Stimulated activated CD8-positive, alpha-beta memory T cell treated with anti-CD3 and anti-CD28 coated beads, Interleukin-4, amount 100 ng/mL, for 4 hours (primary cell): ENCODE measurements at regions not wholly inside any gene's neighbourhood (a gene's known extent, or its start where the extent isn't known, plus 50 kb on each side); places are given as distances from the start of the nearest gene placed in this dataset.
"Not testable (repeated sequence)": the region's sequence is repeated elsewhere in the genome, so short reads cannot be mapped to it uniquely, and the experiment has no call there.

ENCODE experiments used
- DNase-seq, 2 donors: peaks; one replicate each; pipeline ENCODE4 v3.0.0-alpha.2; 2020; ENCODE audit warnings: low read depth in 2 of 2, low spot score in 1 of 2

DNA sequence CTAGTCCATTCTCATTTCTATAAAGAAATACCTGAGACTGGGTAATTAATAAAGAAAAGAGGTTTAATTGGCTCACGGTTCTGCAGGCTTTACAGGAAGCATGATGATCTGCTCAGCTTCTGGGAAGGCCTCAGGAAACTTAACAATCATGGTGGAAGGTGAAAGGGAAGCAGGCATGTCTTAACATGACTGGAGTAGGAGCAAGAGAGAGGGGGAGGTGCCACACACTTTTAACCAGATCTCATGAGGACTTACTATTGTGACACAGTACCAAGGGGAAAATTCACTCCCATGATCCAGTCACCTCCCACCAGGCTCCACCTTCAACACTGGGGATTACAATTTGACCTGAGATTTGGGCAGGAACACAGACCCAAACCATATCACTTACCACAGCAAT lies 310.1 kb downstream of the SH3GL2 start:
- DNase-seq = not testable (repeated sequence)

DNA sequence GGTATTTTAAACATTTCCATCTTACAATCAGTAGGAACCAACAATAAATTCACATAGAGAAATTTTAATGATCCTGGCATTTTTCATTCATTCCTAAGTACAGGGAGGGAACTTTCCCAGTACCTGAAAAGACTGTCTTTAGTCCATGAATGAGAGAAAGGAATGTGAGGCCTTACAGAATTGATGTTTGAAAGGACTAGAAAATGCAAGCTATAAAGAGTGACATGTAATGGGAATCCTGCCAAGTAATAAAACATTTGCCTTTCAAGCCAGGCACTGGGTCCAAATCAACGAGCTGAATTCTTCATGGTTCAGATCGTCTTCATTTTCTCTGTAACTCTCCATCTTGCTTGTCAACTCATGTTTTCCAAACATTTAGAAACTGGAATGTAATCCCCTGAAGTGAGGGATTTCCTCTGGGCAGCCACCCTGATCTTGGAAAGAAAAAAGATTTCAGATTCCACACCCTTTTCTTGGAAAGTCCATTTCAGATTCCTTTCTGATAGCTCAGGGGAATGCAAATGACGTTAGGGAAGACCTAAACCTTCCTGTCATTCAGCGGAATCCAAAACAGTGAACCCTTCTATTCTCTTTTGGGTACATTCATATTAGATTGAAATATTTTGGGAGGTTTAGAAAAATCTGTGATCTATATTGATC lies 315.8 kb downstream of the SH3GL2 start:
- no peak for DNase-seq

DNA sequence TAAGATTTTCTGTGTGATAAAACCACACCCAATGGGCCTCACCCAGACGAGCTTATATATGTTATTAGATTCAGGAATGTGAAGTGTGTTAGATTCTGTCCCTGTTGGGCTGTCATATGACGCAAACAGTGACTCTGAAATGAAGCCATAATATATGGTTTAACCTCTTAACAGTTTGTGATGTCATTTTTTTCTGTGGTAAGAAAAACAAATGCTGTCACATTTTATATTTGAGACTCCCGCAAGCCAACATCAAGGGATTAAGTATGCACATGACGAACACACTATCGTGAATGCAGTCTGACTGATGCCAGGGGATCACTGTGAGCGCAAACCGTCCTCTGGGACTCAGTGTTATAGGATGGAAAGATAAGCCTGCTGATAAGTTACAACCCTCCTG lies 321.7 kb downstream of the SH3GL2 start:
- no peak for DNase-seq

DNA sequence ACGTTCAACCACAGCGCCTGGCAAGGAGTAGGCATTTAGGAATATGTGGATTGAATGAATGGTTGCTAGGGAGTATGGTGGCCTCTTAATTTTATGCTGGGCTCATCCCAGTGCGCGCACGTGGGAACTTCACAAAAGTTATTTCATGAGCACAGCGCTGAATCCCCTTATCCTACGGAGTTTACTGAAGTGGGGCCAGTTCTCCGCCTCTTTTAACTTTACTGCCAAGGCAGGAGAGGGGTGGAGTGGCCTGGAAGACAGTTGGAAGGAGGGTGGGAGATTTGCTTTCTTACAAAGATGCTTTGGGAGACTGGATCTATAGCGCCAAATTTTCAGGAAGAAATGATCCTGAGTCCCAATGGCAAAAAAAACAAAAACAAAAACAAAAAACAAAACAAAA lies 326.5 kb downstream of the SH3GL2 start:
- DNase-seq = no peak

DNA sequence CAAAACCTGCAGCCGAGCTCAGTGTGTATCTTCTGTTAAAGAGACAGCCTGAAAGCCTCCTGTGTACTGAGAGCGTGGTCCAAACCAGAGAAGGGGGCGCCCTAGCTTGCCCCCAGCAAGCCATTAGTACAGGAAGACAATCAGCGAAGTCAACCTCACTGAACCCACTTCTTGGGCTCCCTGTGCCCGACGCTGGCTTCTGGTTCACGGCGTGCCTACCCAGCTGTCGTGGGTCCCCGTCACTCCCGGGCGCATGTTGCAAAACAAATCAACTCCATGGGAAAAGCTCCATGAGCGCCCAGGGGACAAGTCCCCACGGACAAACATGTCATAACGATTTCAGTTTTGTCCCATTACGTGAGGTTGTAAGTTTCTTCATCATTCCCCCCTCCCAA lies 326.9 kb downstream of the SH3GL2 start:
- DNase-seq = no peak

DNA sequence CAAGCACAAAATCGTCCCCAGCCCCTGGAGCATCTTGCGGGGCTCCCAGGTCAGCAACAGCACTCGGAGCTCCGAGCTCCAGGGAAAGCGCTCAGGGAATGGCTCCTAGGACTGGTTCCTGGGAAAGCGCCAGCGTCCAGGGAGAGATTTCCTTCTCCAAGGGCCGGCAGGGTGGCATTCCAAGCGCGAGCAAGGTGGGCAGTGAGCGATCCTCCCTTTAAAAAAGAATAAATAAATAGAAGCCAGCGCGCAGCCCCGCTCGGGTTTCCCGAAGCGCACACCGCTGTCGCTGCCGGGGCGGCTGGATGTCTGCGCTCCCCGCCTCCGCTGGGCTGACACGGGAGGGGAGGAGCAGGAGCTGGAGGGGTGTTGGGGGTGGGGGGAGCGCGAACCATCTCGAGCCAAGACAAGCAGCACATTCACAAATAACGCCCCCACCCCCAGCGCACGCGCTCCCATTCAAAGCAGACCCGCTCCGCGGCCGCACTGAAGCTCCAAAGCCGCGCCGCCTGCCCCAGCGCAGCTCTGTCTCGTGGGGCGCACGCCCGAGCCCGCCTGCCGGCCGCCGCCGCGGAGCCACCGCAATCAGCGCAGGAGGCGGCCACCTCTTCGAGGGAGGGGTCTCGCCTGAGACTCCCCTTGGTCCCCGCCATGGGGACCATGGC lies 327.4 kb downstream of the SH3GL2 start:
- DNase-seq = no peak

DNA sequence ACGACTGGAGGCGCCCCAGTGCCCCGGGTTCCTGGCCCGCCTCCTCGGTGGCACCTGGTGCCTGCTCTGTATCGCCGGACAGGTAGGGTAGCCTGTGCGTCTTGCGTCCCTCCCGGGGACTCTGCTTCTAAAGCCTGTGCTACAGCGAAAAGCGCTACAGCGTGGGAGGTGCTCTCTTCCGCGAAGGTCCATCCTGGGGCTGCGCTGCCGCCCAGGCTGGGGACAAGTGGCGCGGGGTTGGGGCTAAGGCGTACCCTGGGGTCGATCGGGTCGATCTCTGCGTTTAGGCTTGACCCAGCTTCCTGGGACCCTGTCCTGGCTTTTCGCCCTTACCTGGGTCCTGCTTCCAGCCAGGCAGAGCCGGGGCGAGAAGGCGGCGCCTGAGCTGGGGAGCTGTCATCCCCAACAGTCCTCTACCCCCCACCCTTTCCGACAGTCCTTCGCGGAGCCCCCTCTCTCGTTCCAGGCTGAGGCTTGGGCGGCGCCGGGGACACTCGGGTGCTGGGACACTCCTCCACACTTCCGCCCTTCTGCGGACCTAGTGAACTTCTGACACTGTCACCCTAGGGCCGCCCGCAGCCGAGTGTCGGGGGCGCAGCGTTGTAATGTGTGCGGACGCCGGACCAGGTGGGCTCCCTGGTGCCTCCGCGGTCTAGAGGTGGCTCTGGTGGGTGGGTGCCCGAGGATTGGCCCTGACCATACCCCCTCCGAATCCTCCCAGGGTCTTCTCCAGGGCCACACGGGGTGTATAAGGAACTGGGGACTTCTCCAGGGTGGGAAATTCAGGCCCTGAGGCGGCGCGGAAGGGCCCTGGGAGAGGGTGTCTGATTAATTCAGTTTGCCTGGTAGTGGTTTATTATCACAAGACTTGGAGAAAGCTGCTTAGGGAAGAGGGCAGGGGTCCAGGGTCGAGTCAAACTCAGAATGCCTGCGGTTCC lies 328.2 kb downstream of the SH3GL2 start:
- DNase-seq = no peak

DNA sequence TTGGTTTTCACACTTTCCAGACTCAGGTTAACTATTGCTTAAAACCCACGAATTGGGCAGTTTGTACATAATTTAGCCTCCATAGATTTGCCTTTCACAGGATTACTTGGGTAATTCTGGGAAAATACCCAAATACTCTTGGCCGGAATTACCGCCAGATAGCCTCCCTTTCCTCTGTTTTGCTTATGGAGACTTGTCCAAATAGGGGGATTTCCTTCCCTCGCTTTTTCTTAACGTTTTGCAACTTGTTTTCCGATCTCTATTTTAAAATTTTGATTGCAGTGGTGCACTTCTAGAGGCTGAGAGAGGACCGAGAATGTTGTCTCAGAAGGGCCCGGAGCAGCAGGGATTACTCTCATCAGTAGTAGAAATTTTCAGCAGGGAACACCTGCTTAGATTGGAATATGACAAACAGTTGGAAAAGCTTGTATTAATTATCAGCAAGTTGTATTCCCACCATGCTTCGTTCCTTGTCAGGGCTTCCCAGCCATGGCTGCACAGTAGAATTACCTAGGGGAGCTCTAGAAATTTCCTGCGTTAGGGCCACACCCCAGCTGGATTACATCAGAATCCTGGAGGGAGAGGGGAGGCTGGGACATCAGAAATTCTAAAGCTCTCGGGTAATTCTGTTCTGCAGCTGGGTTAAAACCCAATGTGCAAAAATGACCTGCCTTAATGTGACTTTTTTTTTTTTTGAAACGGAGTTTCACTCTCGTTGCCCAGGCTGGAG lies 329.1 kb downstream of the SH3GL2 start:
- DNase-seq = no peak

DNA sequence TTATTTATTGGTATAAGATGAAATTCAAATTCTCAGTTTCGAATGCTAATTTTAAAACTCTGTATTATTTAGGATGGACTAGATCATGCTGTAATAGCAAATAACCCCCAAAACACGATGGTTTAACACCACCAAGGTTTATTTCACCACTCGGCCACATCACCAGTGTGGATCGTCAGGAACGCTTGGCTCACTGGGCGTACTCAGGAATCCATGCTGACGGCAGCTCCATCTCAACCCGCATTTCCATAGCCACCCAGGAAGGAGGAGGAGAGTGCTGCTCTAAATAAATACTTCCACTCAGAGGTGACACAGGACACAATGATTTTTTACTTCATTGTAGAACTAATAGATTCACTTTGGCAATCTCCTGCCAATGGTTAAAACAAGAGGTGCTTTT lies 347.4 kb downstream of the SH3GL2 start:
- DNase-seq = no peak

DNA sequence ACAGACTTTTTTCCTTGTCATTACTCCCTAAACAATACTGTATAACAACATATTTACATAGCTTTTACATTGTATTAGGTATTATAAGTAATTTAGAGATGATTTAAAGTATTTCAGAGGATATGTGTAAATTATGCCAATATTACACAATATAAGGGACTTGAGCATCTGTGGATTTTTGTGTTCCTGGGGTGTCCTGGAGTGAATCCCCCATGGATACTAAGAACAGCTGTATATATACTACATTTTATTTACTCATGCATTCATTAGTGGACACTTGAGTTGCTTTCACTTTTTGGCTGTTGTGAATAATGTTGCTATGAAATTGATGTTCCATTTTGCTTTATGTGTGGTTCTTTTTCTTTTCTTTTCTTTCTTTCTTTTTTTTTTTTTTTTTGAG lies 348.8 kb downstream of the SH3GL2 start:
- no peak for DNase-seq

DNA sequence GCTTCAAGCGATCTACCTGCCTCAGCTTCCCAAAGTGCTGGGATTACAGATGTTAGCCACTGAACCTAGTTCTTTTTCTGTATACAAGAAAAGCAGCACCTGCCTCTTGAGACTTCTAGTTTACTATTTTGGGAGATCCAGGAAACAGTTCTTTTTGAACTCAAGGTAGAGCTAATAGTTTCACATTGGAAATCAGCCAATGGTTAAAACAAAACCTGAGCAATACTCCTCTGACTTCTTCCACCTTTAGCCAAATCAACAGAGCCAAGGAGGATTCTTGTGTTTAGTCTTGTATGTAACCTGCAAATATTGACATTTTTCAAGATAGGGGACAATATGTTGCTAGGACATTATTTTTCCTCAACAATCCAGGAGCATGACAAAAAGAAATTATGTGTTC lies 349.4 kb downstream of the SH3GL2 start:
- no peak for DNase-seq

DNA sequence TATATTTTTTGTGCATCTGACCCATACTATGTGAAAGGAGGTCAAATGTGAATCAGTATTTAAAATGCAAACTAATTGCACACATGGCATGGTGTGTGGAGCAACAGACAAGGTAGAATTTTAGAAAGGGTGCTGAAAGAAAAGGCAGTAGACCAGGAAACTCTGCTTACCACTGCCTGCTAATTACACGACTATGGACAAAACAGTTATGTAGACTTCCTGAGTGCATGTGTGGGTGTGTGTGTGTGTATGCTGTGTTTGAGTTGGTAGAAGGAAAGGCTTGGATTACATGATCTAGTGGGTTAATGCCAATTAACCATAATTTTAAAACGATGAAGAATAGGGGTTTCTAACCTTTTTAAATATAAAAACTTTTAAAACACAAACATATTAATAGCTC lies 349.9 kb downstream of the SH3GL2 start:
- DNase-seq = no peak

DNA sequence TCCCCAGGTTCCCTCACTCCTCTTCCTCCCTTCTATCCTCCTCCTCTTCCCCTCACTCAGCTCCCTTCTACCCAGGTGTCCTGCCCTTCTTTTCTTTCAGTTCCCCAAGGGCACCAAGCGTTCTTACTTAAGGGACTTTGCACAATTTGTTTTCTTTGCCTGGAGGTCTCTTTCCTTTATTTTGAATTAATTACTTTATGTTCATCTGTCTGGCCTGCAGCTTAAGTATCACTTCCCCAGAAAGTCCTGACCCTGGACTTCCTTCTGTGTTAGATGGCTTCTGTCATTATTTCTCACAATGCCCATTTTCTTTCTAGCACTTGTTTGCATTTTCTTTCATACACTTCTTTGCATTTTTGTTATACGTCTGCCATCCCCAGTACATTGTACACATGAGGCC lies 350.6 kb downstream of the SH3GL2 start:
- DNase-seq = no peak

DNA sequence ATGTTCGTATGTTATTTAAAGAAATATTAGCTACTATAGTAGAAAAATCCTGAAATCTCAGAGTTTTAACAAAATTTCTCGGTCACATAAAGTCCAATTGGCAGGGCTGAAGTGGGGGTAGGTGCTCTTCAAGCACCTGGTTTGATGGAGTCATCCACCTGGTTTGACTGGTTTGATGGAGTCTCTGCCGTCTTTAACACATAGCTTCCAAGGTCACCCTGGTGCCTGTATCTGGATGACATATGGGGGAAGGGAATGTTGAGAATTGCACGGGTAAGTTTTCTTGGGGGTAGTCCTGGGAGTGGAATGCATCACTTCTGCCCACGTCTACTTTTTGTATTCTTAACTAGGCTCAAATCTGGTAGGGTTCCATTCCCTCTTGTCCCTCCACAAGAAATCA lies 351.2 kb downstream of the SH3GL2 start:
- no peak for DNase-seq

DNA sequence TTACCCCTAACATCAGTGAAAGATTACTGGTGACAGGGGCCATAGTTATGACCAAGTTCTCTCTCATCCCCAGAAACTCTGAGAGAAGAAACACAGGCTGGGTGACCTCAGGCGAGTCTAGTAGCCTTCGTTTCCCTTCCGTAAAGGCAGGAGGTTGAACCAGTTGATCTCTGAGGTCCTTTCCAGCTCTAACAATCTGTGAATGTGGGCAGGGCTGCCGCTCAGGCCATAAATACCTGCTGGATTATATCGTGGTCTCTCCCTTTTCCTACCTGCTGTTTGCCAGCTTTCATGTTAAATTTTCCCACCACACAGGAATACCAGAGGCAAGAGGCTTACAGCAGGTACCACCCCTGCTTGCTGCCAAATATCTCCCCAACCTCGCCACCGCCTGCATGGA lies 357.5 kb downstream of the SH3GL2 start:
- DNase-seq = no peak

DNA sequence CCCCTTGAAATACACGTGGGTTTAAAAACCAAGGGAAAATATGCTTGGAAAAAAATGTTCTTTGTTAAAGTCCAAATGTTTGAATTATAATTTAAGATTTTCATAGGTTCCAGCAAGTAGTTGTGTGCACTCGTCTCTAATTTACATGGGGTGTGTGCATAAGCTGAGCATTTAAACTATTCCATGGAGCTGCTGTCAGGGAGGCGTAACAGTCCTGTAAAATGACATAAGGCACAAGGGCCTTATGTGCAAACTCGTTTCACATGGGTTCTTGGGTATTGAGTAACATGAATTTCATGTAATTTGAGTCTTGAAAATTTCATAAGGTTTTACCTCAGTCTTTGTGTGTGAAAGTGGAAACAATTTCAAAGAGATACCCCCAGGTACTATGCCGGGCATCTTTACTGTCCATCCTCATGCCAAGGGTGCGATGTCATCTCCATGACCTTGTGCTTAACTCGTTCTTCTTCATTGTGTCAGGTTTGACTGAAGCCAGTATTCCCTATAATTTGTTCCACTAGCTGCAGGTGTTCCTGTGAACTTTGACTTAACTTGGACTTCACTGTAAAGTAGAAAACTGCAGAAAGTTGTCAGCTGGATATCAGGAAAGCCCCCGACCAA lies 359.3 kb downstream of the SH3GL2 start:
- no peak for DNase-seq

DNA sequence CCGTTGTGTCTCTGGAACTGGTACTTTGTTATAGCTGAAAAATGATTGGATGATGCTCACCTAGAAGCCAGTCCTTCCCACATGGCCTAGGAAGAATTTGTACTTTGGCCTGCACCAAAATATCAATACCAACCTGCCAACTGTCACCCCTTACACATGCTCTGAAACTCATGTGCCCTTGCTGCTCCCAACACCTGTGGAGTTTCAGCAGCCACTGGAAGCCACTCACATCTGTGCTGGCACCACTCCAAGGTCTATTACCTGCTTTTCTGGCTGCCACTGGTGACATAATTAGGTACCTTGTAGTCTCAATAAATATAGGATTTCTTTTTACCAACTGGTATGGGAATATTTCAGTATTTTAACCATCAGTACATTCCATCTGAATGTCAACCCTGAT lies 363.6 kb downstream of the SH3GL2 start:
- no peak for DNase-seq

DNA sequence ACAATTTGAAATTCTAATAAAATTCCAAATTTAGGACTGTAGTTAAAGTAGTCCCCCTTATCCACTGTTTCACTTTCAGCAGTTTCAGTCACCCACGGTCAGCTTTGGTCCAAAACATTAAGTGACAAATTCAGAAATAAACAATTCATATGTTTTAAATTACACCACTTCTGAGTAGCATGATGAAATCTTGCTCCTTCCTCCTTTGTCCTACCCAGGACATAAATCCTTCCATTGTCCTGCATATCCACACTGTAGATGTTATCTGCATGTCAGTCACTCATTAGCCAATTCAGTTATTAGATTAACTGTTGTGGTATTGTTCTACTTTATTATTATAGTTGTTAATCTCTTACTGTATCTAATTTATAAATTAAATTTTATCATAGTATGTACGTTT lies 376.5 kb downstream of the SH3GL2 start:
- no peak for DNase-seq

DNA sequence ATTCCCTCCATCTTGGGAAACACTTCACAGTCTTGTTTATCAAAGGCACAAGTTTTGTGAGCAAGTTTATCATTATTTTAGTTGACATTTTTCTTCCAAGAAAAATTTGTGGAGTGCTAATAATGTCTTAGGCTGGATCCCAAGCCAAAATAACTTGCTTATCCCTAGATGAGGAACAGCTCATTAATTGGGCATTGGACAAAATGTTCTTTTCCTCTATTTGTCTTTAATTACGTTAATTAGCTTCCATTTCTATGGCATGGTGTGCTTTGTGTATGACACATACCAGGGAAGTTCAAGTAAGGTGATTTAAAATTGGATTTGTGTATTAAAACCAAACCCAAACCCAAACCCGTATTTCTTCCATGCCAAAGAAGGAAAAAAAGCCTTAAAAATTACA lies 379.5 kb downstream of the SH3GL2 start:
- DNase-seq = no peak

DNA sequence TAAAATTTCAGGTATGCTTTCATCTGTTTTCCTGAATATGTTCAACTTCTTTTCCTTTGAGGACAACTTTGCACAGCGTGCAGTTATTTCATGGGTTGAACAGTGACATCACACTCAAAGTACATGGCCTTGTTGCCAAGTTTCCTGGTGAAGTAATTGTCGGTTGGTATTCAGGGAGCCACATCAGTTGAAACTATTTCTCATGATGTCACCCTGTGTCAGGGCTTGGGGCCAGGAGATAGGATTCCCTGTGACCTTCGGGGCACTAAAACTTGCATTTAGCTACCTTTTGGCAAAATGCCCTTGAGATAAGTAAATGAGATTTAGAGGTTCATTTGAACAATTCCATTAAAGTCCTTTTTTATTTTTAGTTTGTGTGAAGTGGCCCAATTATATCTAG lies 383.9 kb downstream of the SH3GL2 start:
- DNase-seq = no peak

DNA sequence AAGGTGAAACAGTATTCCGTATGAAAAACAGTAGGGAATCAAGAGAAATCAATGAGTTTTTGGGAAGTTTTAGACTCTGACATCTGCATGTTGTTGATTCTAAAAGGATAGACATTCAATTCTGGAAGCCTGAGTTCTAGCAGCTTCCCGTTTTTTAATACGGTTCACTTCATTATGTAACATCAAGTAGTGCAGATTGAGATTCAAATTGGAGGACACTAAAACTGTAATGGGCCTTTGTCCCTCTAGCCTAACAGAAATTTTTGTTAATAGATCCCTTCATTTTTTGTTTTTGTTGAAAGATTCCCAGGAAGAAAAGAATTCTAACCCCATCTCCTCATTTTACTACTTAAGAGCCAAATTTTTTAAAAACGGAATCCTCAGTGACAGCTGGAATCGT lies 384.6 kb downstream of the SH3GL2 start:
- no peak for DNase-seq
